Activated gamma-delta T cell (primary cell): ENCODE measurements at regions not wholly inside any gene's neighbourhood (a gene's known extent, or its start where the extent isn't known, plus 50 kb on each side); places are given as distances from the start of the nearest gene placed in this dataset.
"Not testable (repeated sequence)": the region's sequence is repeated elsewhere in the genome, so short reads cannot be mapped to it uniquely, and the experiment has no call there.

Source experiments
- DNase-seq: peaks from one replicate; lab custom pipeline; 2025; lab: John Stamatoyannopoulos, UW

DNA sequence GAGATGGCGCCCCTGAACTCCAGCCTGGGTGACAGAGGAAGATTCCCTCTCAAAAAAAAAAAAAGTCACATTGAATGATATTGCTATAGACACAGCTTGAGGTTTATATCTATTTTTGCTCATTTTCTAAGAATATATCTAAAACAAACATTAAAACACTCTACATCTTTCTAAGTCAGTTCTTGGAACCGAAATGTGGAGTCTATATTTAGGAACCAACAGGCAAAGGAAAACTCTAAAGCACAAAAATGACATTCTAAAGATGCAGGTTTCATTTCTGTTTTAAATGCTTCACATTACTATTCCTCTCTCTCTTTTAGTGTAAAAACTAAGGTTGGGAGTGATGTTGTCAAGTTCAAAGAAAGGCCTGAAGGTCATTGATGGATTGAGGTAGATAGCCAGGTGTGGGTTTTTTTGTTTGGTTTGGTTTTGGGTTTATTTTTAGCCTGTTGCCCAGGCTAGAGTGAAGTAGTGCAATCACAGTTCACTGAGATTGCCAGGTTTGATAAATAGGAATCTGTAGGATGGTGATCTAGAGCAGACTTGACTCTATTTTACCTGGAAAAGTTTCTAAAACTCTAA is 194.0 kb upstream of the RBBP8 start:
- no peak for DNase-seq

DNA sequence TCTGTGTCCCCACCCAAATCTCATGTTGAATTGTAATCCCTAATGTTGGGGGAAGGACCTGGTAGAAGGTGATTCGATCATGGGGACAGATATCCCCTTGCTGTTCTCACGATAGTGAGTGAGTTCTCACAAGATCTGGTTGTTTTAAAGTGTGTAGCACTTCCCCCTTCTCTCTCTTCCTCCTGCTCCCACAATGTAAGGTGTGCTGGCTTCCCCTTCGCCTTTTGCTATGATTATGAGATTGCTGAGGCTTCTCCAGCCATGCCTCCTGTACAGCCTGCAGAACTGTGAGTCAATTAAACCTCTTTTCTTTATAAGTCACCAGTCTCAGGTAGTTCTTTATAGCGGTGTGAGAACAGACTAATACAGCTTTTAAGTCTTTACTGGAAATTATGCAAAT is 193.3 kb upstream of the RBBP8 start:
- DNase-seq = no peak

DNA sequence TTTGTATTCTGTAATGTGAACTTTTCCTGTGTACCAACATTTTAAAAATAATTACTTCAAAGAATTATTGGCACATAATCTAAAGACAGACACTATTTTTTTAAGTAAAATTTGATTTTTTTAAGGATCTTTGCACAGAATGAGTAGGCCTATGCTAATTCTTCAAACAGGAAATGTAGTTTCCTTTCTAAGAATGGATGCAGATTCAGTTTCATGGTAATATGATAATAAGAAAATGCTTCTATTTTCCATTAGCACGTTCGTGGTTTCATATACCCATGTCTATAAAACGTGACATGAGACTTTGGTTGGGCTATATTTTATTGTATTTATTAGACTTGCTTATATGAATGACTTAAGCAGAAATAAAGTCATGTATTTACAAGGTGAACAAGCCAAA is 191.8 kb upstream of the RBBP8 start:
- DNase-seq = no peak

DNA sequence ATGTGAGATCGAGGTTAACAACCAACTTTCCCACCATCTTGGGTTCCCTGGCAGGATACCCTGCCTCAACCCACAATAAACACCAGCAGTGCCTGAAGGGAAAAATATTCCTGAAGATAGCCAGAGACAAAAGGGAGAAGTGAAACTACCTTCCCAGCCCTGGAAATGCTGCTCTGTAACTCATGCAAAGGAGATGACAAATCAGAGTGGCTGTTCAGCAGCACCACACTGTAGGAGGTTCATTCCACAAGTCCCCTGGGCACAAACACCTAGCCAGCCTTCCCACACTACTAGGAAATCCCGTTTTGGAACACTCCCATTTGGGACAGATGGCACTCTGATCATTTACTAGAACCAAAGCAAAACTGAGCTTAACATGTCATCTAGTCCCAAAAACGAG is 190.7 kb upstream of the RBBP8 start:
- no peak for DNase-seq

DNA sequence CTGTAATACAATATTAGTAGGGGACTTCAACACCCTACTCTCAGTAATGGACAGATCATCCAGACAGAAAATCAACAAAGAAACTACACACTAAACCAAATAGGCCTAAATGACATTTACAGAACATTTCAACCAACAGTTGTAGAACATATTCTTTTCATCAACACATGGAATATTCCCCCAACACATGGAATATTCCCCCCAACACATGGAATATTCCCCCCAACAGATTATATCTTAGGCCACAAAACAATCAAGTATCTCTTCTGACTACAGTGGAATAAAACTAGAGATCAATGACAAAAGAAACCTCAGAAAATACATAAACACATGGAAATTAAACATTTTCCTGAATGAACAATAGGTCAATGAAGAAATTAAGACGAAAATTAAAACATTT is 187.2 kb upstream of the RBBP8 start:
- DNase-seq = no peak

DNA sequence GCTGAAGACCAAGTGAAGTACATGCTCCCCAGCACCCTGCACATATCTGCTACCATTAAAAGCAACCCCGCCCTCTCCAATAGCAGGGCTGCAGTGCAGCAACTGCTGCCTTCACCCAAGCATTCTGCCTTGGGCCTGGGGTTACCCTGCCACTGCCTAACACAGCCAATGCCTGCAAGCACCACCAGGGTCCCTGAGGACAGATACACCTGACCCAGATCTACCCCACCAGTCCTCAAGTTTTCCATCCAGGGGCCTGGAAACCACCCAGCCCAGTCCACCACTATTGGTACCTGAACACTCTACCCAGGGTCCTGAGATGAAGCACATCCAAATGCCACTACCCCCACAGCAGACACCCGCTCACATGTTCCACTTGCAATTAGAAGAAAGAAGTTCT is 181.1 kb upstream of the RBBP8 start:
- DNase-seq = no peak

DNA sequence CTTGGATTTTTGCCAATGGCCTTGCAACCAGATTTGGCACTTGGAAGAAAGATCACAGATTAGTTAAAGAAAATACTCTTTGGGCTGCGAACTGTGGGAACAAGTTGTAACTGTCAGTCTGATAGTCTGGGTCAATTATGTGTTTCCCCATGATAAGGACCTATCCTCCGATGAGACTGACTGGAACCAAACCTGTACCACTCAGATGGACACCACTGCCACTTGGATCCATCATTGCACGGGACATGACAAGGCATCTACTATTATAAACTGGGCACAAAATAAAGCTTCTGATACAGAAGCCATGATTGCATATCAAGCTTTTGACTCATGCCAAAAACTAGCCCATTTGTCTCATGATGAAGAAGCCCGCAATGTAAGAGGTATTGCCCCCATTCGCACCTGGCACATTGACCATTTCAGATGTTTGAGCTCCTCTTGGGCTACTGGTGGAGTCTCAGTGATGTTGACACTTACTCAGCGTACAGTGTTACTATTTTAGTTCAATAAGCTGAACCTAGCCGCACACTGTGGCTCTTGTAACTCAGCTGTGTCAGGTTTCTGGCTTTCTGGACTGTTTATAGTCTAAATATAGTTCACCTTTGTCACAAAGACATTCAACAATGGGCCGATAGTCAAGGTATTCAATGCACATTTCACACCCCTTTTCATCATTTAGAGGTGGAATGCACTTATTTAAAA is 179.8 kb upstream of the RBBP8 start:
- no peak for DNase-seq

DNA sequence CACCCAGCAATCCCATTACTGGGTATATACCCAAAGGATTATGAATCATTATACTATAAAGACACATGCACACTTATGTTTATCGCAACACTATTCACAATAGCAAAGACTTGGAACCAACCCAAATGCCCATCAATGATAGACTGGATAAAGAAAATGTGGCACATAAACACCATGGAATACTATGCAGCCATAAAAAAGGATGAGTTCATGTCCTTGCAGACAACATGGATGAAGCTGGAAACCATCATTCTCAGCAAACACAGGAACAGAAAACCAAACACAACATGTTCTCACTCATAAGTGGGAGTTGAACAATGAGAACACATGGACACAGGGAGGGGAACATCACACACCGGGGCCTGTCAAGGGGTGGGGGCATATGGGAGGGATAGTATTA is 169.1 kb upstream of the RBBP8 start:
- not testable (repeated sequence) for DNase-seq

DNA sequence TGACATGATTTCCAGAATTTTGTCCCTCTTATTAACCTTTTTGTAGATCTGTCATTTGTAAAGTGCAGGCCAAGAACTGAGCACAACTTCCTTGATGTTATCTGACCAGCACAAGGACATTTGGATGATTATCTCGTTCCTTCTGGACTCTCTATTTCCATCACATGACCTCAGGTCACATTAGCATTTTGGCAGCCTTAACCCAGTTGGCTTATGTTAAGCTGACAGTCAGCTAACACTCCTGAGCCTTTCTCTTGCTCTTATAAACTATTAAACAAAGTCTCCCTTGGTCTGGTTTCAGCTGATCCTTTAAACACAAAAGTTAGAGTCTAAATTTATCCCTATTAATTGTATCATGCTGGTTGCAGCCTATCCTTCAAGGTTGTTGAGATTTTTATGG is 167.2 kb upstream of the RBBP8 start:
- no peak for DNase-seq

DNA sequence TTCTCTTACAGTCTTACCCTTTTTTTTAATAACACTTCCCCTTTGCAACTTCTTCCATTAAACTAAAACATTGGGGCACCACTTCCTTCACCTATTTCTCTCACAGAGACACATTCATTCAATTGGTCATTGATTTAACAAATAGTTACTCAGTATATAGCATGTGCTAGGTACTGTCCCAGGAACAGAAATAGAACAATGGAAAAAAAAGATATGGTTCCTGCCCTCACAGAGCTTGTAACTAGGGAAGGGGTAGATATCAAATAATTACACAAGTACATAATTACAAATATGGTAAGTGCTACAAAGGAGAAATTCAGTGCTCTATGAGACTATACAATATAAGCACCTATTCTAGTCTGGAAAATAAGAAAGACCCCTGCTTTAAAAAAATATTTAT is 165.5 kb upstream of the RBBP8 start:
- no peak for DNase-seq

DNA sequence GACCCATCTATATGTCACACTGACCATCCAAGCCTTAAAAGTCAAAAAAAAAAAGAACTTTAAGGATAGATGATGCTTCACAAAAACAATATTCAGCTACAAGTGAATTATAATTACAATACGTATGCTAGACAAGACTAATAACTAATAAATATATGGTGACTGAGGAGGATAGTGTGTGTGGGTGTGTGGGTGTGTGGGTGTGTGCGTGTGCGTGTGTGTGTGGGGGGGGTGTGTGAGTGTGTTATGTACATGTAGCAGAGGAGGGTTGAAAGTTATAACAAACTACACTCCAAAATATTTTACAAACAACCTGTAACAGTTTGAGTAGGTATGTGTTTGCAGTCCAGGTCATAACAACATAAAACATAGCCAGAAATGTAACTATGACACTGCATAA is 159.2 kb upstream of the RBBP8 start:
- DNase-seq = no peak

DNA sequence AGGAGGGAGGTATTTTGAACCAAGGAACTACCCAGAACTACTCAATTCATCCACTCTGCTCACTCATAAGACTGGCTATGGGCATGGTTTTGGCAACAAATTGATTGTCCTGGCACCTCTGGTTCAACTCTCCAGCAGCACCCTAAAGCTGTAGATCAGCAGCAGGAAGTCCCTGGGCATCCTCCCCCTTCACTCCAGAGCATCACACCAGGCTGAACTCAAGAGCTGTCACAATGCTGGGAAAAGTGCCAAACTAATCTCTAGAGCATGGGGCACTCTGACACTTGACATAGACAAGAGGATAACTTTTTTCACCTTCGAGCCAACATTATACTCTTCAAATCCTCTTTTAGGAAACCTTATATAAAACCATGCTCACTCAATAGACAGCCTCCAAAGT is 154.1 kb upstream of the RBBP8 start:
- DNase-seq = no peak

DNA sequence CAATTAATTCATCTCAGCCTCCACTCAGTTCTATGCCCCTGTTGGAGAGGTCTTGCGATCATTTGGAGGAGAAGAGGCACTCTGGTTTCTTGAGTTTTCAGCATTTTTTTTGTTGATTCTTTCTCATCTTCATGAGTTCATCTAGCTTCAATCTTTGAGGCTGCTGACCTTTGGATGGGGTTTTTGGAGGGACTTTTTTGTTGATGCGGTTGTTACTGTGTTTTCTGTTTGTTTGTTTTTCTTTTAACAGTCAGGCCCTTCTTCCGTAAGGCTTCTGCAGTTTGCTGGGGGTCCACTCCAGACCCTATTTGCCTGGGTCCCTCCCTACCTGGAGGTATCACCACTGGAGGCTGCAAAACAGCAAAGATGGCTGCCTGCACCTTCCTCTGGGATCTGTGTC is 149.9 kb upstream of the RBBP8 start:
- no peak for DNase-seq

DNA sequence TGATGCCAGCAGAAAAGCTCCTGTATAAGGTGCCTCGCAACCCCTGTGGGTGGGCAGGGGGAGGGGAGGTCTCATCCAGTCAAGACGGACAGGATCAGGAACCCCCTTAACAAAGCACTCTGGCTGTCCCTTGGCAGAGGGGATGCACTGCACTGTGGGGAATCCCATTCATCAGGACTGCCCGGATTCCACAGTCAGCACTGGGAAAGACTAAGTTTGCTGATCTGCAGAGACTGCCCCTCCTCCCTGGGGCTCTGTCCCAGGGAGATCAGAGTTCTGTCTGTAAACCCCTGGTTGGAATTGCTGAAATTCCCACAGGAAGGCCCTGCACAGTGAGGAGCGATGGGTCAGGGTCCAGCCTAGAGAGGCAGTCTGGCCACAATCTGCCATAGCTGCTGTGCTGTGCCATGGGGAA is 149.5 kb upstream of the RBBP8 start:
- DNase-seq = no peak

DNA sequence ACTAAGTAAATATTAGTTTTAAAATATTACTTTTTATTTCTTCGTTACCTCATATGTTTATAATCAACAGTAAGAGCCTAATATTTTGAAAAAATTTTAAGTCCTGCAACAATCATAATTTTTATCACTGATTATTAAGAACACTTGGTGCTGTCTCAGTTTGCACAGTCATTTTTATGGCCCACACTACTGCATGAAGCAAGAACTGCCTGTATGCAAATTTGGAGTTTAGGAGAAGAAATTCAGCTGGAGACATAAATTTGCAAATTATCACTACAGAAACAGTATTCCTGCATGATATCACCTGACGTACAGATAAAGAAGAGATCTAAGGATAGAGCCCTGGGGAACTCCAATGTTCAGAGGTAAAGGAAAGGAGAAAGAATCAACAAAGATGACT is 144.1 kb upstream of the RBBP8 start:
- DNase-seq = no peak

DNA sequence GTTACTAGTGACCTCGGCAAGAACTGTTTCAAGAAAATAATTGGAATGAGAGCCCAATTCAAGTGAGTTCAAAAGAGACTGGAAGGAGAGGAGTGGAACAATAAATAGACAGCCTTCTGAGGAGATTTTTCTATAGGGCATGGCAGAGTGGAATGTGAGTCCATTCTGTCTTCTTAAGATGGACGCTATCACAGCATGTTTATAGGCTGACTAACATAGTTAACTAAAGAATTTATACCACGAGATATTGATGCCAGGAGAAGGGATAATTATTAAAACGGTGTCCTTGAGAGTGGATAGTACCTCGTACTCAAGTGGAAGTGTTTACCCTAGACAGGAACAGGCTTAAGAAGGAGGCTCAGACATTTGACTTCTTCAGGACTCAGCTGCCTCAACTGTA is 143.5 kb upstream of the RBBP8 start:
- DNase-seq = no peak

DNA sequence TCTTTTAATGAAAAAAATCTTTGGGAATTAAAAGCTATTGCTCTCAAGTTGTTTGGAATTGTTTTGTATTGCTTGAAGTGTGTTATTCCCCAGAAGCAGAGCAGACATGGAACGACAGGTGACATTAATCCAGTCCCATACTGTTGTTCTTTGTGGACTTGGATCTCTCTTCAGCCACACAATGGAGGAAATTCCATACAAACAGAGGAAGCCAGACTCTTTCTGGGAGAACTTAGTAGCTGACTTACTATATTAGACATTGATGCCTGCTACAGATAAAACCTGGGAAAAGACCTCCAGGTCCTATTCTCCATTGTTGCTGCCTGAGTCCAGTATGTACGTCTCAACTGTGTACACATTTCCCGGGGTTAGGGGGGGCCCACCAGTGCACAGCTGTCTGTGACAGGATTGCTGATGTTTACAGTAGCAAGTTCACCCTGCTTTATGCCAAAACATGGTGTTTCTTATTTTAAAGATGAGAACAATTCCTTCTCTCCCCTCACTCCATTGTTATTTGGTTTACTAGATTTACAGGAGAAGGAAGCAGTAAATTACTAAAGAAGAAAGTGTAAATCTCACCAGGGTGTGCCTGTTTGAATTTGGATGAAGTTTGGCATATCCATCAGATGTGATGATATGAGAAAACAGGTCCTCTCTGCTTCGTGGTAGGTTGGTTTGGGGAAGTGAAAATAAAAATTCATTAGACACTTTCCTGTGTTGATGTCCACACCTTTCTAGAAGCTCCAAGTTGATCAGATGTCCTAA is 142.4 kb upstream of the RBBP8 start:
- DNase-seq = no peak

DNA sequence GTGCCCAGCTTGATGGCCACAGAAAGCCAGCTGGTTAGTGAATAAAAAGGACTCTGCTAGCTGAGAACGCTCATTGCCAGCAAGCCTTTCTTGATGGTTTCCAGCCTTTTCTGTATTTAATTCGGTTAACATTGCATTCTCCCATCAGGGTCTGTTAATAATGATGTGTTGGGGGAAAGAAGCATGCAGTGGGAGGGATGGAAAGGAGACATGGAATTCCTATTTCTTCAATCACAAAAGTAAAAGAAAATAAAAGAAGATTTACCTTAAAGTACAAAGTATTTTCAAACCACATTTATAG is 141.9 kb upstream of the RBBP8 start:
- no peak for DNase-seq

DNA sequence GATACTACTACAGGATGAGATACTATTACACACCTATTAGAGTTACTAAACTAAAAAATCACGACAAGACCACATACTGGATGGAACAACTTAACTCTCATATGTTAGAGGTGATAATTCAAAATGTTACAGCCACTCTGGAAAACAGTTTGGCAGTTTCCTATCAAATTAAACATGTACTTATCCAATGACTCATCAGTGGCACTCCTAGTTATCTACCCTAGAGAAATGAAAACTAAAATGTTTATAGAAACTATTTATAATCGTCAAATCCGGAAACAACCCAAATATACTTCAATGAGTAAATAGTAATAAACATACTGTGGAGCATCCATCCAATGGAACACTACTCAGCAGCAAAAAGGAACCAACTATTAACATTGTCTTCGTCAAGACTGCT is 137.0 kb upstream of the RBBP8 start:
- DNase-seq = no peak

DNA sequence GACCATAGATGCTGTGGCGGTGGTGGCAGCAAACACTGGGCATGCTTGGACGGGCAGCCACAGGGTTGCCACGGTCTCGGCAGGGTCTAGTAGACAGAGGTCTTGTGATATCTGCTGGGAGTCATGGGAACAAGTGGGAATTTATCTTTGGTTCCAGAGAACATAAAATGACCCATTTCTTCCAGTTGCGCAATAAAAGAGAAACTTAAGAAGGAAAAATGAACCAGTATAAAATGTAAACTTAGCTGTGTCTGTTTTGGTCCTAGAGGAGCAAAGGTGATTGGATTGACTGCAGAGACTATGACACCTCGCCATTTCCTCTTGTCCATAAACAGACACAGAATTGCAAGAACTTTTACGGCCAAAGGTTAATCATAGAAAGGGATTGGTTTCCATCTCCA is 132.6 kb upstream of the RBBP8 start:
- DNase-seq = no peak

DNA sequence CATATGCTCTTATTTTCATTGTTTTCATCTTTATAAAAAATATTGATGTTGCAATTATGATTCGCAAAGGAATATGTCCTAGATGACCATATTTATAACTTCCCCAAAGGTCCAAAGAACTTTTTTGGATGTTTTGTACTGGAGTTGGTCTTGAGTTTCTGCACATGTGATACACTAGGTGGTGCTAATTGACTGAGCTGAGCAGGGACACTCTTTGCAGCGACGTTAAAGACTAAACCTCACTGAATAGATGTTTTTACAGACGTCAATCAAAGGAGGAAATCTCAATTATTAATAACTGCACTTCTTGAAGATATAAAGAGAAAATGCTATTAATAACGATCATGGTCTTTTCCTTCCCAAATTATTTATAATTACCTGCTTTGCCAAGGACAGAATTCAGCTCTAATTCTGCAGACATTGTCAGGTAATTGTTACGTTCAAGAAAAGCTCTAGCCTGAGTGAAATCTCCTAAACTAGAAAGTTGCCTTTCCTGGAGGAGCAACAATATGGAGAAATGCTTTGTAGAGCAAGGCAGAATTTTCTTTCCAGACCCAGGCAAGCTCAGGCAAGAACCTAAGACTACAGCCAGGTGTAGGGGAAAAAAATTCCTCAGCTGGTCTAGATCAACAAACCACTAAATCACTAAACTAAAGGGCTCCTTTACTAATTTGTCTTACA is 119.3 kb upstream of the RBBP8 start:
- DNase-seq = no peak

DNA sequence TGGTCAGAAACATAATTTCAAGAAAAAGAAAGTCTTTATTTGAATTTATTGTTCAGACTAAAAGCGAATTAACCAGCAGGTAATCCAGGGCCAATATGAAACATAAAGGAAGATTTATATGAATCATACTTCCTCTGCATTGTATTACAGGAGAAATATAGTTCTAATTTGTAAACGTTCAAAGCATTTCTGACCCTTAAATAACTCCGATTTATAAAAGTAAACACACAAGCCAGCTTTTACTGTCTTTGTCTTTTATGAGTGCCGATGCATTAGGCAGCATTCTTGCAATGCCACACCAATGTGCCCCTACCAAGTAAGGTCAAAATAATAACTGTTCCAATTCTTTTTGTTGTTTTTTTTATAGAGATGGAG is 118.8 kb upstream of the RBBP8 start:
- DNase-seq = no peak
